NCI-H2107 treated with DMSO at 0.1 percent for 48 hours (cell line): ENCODE measurements at regions not wholly inside any gene's neighbourhood (a gene's known extent, or its start where the extent isn't known, plus 50 kb on each side); places are given as distances from the start of the nearest gene placed in this dataset.
"Not testable (repeated sequence)": the region's sequence is repeated elsewhere in the genome, so short reads cannot be mapped to it uniquely, and the experiment has no call there.

Experiments
- DNase-seq: peaks from one replicate; lab custom pipeline; 2025; ENCODE audit not compliant: unreplicated experiment; lab: John Stamatoyannopoulos, UW

DNA sequence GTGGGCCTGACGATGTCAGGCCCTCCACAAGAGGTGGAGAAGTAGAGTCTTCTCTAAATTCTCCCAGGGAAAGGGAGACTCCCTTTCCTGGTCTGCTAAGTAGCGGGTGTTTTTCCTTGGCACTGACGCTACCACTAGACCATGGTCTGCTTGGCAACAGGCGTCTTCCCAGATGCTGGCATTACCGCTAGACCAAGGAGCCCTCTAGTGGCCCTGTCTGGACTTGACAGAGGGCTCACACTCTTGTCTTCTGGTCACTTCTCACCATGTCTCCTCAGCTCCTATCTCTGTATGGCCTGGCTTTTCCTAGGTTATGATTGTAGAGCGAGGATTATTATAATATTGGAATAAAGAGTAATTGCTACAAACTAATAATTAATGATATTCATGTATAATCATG is 51.1 kb upstream of the RASSF6 start:
- not testable (repeated sequence) for DNase-seq

DNA sequence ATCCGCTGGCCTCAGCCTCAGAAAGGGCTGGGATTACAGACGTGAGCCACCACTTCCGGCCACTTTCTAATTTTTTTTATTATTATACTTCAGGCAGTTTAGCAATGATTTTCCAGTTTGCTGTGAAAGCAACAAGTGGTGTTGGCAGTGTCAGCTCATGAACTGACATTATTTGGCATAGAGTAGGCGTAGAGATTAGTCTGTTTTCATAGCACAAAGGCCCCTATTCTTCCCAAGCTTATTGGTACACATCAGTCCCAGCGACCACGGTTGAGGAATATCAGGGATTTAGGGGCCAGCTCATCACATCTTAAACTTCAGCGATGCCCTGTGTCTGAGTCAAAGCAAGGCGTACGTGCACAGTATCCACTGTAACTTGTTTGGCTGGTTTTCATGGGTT is 53.0 kb upstream of the RASSF6 start:
- no peak for DNase-seq

DNA sequence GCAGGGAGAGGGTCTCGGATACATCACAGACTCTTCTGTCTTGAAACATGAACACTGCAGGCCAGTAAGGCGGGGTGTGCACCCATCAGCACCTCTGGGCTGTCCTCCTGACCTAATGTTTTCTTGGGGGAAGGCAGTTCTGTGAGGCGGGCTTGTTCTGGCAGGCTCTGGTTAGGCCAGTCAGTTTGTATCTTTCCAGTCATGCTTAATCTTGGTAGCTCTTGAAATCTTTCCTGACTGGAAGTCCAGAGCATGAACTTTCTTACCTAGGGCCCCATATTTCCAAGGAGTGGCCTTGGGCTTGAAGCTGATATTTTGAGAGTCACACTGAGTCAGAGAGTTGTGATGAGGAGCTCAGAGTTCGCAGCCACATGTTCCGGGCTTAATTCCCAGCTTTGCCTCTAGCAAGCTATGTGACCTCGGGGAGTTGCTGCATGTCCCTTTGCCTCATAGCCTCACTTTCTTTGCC is 54.2 kb upstream of the RASSF6 start:
- no peak for DNase-seq

DNA sequence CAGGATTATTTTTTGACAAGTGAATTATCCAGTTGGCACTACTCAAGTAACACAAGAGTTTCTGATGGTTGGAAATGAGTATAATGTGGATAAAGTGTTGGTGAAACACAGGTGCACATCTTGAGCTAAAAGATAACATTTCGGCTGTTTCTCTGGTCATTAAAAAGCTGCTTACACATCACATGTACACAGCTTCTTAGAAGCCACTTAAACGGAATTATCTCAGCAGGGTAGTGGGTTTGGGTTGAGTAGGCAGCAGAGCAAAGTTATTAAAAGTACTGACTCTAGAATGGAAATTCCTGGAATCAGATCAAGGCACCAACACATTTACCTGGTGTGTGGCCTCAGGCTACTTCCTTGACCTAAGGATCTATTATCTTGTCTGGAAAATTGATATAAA is 55.4 kb upstream of the RASSF6 start:
- DNase-seq = peak; percentile 51

DNA sequence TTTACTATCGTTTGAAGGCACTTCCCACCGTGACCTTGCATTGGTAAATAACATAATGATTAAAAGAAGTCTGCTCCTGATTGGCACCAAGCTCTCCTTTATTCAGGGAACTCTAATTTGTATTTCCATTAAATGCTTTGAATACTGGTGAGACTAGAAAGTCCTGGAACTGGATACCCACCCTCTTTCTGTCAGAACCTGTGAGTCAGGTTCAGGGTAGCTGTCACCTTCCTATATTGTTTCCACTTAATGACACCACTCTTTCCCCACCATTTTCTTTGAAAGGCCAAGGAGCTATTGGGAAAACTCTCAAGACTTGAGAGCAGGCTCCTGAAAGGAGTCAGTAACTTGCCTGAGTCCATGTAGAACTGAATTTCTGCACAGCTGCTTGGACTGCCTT is 55.9 kb upstream of the RASSF6 start:
- no peak for DNase-seq

DNA sequence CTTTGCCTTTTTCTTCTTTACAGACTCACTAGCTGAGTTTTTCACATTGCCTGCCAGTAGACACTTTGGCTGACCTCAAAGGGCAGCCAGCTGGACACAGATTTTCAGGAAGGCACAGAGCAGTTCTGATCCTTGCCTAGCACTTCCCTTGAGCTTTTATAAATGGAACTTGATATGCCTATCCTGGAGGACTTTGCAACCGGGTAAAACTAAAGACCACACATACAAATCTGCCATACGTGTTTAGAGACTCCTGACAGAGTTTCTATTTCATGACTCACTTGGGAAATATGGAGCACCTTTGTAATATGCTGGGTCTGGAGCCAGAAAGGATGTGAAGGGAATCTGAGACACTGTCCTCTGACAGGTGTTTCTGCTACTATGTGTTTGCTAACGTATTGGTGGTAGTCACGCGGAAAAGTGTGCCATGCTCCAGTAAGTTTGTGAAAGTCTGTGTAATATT is 56.7 kb upstream of the RASSF6 start:
- DNase-seq = peak; percentile 95

DNA sequence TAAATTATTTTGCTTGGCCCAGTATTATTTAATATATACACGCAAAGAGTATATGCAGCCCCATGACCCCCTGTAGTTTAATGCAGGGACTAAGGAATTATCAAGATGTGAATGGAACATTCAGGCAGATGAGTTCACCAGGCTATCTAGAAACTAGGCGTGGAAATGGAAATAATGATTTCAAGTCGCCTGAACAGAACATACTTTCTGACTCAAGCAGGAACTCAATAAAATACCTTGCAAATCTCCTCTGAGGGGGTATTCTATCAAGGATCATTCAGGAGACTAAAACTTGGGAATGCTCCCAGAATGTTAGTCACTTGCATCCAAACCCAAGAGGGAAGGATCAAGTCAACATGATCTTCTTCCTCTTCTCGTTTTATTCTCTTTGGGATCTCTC is 59.6 kb upstream of the RASSF6 start:
- no peak for DNase-seq

DNA sequence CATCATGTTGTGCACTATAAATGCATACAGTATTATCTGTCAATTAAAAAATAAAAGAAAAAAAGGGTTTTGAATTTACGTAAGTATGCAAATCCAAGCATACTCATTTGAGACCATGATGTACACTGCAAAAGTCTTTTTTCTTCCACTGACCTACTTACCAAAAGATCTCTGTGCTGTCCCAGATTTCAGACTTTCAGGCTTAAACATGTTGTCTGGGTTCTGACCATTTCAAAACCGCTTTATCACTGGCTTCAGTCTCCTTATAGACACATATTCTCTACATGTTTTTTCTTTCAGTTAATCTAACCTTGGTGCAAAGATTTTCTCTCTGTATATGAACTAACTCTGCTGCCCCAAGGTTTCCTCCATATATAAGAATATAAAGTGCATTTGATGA is 58.6 kb upstream of the CXCL8 start:
- DNase-seq = no peak

DNA sequence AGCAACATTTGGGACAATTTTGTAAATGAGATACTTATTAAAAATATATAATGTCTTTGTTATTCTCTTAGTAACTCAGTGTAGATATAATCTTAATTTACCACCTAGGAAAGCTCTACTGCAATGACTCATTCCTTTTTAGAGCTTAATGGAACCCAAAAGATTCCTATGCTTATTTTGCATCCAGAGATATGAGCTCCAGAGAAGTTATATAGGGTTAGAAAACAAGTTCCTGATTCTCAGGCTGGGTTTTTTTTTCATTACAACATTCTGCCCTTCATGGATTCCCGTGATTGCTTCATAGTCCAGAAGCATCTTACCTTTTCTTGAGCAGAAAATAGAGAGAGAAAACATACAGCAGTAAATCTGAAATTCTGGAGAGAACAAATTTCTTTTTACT is 57.9 kb upstream of the CXCL8 start:
- DNase-seq = no peak

DNA sequence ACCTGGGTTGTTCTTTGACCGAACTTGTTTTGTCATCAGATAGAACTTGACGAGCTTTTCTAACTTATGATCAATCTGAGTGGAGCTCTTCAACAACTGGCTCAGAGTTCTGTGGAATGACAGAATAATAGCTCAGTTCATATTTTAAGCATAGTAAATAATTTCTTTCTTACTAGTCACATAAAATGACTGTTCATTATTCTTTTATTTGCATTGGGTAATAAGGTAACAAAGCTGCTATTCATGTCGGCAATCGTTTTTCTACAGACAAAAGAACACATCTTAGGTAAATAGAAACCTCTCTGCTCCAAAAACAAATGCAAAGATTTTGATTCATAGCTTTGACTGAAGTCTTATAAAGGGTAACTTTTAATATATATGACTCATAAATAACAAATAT is 57.3 kb upstream of the CXCL8 start:
- no peak for DNase-seq

DNA sequence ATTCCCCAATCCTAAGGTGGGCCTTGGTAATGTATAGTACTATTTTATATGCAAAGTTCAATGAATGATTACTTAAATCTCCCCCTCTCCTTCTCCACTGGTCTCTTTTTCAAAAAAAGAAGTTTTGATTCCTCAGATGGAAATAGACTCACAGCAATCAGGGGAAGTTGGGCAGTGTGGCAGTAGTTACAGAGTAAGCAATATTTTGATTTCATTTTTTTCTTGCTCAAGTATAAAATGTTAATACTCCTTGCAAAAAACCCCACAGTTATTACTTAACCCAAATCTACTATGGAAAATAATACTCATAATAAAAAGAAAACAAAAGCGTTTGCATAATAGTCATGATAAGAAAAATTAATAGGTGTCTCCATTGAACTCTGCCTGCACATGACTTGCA is 56.9 kb upstream of the CXCL8 start:
- DNase-seq = no peak

DNA sequence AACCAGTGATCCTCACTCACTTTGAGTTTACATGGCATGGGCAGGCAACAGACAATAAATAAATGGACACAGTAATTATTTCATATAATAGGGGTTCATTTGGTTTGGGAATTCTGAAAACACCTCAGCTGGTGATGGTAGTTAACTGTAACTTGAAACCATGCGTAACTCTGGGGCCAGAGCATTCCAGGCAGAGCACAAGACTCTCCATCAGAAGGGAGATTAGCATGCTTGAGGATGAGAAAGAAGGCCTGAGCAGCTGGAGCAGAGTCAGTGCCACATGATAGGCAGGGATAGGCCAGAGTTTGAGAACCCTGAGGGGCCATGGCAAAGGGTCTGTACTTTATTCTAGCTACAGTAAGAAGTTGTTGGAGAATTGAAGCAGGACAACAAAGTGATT is 56.3 kb upstream of the CXCL8 start:
- no peak for DNase-seq

DNA sequence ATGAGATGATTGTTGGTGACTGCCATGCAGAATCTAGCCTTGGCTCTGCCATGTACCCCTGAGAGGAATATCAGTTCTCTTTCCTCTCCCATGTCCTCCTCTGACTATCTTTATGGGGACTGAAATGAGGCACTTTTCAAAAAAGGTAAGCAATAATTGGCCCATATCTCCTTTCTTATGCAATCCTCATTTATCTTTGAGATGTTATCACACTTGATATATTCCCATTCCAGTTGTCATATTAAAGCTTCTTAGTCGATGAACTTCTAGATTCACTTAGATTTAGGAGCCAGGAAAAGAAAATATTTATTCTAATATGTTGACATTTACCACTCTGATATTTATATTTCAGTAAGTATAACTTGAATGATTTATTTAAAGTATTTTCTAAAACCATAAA is 55.3 kb upstream of the CXCL8 start:
- no peak for DNase-seq

DNA sequence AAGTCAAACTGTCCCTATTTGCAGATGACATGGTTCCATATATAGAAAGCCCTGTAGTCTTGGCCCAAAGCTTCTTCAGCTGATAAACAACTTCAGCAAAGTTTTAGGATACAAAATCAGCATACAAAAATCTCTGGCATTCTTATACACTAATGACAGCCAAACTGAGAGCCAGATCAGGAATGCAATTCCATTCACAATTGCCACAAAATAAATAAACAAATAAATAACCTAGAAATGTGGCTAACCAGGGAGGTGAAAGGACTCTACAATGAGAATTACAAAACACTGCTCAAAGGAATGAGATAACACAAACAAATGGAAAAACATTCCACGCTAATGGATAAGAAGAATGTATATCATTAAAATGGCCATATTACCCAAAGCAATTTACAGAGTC is 52.9 kb upstream of the CXCL8 start:
- DNase-seq = no peak

DNA sequence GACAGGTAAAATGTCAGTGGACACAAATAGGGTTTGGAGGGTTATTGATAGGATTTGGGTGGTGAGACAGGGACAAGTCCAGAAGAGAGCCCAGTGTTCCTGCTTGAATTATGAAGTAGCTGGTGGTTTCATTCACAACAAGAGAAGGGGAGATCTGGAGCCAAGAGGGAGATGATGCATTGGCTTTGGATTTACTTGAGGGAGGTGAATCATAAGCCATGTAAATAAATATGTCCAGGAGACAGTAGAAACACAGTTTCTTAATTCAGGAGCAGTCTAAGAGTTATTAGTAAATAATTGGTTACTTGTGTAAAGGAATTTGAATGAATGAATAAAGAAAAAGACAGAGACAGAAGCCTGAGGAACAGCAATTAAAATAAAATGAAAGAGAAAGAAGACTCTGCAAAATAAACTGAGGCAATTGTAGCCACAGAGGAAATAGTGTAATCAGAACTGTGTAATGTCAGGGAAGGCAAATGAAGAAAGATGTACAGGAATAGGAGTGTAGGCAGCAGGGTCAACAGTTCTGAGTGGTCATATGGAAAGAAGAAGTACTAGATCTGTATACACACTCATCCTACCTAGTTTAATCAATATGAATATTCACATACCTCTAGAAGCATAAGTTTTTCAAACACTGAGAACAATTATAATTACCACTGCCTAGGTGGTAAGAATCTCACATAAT is 50.2 kb upstream of the CXCL8 start:
- no peak for DNase-seq
